WERI-Rb-1 (cell line): ENCODE measurements at regions not wholly inside any gene's neighbourhood (a gene's known extent, or its start where the extent isn't known, plus 50 kb on each side); places are given as distances from the start of the nearest gene placed in this dataset.
"Not testable (repeated sequence)": the region's sequence is repeated elsewhere in the genome, so short reads cannot be mapped to it uniquely, and the experiment has no call there.

Source experiments
- DNase-seq: peaks from one replicate; pipeline ENCODE4 v3.0.0-alpha.2; 2020
- H3K27ac ChIP-seq: fragments of 250-450 bp; sonication (Bioruptor Pico); 2 replicates; pipeline ENCODE4 v1.5.1; 2020; ENCODE audit warnings: mild to moderate bottlenecking, moderate library complexity
- H3K27me3 ChIP-seq: fragments of 250-450 bp; sonication (Bioruptor Pico); 2 replicates; pipeline ENCODE4 v1.5.1; 2021; ENCODE audit warnings: mild to moderate bottlenecking, low read depth, moderate library complexity; ENCODE audit not compliant: insufficient read depth, severe bottlenecking
- H3K36me3 ChIP-seq: fragments of 250-450 bp; sonication (Bioruptor Pico); 2 replicates; pipeline ENCODE4 v1.5.1; 2020; ENCODE audit warnings: mild to moderate bottlenecking, moderate library complexity
- H3K4me3 ChIP-seq: 2 replicates; pipeline ENCODE4 v1.5.1; 2011; ENCODE audit warnings: low read depth, mild to moderate bottlenecking, control low read depth, low read length
- H3K9me3 ChIP-seq: fragments of 250-450 bp; sonication (Bioruptor Pico); 2 replicates; pipeline ENCODE4 v1.5.1; 2021; ENCODE audit warnings: mild to moderate bottlenecking, moderate library complexity; ENCODE audit not compliant: severe bottlenecking
- TF ChIP-seq, protein P1 (sequence below): IDR thresholded peaks from 2 replicates; pipeline ENCODE4 v1.5.1; 2011; ENCODE audit warnings: low read depth, mild to moderate bottlenecking, control low read depth, inconsistent platforms, low read length

DNA sequence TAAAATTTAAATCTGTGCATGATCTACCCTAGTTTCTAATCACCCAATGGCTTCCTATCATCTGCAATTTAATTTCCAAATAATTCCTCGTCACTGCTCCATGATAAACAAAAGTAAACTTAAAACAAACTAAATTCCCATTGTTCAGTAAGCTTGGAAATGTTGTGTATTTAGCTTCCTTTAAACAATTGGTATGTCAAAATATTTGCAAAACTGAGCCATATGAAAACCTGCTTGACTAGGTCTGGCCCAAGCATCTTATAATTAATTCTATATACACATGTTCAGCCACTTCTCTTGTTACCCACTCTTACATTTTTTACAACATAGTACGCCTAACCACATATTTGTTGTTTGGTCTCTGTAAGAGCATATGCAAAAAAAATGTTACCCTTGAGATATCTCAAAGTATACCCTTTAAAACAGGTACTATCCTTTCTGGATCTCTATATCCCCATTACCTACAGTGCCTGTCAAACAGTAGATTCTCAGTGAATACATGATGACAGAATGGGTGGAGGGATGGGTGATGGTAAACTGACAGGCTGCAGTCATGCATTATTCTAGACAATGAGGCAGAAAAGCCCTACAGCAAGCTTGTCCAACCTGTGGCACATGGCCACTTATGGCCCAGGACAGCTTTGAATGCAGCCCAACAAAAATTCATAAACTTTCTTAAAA lies 1277.9 kb upstream of the TENM4 start:
- H3K27ac ChIP-seq, result no peak overlapping the region
- DNase-seq, result no peak
- no peak overlapping the region for H3K4me3 ChIP-seq
- no peaks in the 10 kb centered on the region for H3K27me3 ChIP-seq
- no peaks in the 10 kb centered on the region for H3K36me3 ChIP-seq
- TF ChIP-seq, protein P1, sequence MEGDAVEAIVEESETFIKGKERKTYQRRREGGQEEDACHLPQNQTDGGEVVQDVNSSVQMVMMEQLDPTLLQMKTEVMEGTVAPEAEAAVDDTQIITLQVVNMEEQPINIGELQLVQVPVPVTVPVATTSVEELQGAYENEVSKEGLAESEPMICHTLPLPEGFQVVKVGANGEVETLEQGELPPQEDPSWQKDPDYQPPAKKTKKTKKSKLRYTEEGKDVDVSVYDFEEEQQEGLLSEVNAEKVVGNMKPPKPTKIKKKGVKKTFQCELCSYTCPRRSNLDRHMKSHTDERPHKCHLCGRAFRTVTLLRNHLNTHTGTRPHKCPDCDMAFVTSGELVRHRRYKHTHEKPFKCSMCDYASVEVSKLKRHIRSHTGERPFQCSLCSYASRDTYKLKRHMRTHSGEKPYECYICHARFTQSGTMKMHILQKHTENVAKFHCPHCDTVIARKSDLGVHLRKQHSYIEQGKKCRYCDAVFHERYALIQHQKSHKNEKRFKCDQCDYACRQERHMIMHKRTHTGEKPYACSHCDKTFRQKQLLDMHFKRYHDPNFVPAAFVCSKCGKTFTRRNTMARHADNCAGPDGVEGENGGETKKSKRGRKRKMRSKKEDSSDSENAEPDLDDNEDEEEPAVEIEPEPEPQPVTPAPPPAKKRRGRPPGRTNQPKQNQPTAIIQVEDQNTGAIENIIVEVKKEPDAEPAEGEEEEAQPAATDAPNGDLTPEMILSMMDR, result no peak
- H3K9me3 ChIP-seq, result no peaks in the 10 kb centered on the region

- Histone ChIP-seq H3K9me3 (no peaks in the 10 kb centered on the region), H3K4me3 (no peak overlapping the region), H3K36me3 (no peaks in the 10 kb centered on the region), H3K27me3 (no peaks in the 10 kb centered on the region), H3K27ac (no peak overlapping the region)
- TF ChIP-seq, protein P1, result no peak
- DNase-seq, result no peak
Measured at GRCh38 chr11:80702264-80702663, 1261.4 kb upstream of the TENM4 start.

- no peaks in the 10 kb centered on the region for H3K9me3 ChIP-seq
- H3K27ac ChIP-seq, result no peak overlapping the region
- TF ChIP-seq, protein P1, result no peak
- no peaks in the 10 kb centered on the region for H3K36me3 ChIP-seq
- peaks cover 3% of the 10 kb centered on the region for H3K27me3 ChIP-seq
- DNase-seq, result no peak
- no peak overlapping the region for H3K4me3 ChIP-seq
Measured at GRCh38 chr11:80700386-80700785, 1259.6 kb upstream of the TENM4 start.

DNA sequence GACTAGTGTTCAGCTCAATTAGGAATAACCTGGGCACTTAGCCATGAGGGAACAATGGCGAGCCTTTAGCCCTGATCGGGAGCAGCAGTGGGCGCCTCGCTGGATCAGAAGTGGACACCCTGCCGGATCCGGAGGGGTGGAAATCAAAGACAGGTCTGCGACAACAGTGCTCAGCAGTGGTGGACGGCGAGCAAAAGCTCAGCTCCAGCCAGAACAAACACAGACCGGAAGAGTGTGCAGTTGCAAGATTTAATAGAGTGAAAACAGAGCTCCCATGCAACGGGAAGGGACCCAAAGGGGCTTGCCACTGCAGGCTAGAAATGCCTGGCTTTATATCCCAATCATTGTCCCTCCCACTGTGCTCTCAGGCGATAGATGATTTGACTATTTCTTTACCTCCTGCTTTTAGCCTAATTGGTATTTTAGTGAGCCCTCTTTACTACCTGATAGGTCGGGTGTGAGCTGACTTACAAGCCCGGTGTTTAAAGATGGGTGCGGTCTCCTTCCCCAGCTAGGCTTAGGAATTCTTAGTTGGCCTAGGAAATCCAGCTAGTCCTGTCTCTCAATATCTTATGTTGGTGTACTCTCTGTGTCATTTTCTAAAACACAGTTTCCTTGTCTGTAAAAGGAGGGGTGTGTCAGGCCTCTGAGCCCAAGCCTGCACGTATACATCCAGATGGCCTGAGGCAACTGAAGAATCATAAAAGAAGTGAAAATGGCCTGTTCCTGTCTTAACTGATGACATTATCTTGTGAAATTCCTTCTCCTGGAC lies 1258.8 kb upstream of the TENM4 start:
- not testable (repeated sequence) for H3K27me3 ChIP-seq, DNase-seq, H3K36me3 ChIP-seq, H3K9me3 ChIP-seq, H3K4me3 ChIP-seq, H3K27ac ChIP-seq

GRCh38 chr11:80698637-80699036 lies 1257.8 kb upstream of the TENM4 start:
- Histone ChIP-seq H3K27ac (no peak overlapping the region), H3K9me3 (no peaks in the 10 kb centered on the region), H3K36me3 (no peaks in the 10 kb centered on the region), H3K4me3 (no peak overlapping the region), H3K27me3 (peaks cover 3% of the 10 kb centered on the region)
- no peak for DNase-seq
- TF ChIP-seq, protein P1, result no peak

- no peak for DNase-seq
- Histone ChIP-seq H3K4me3 (no peak overlapping the region), H3K27ac (no peak overlapping the region)
Measured at GRCh38 chr11:80694385-80694784, 1253.6 kb upstream of the TENM4 start.

More at GRCh38 chr11:80694385-80694784, 1253.6 kb upstream of the TENM4 start:
- Histone ChIP-seq H3K9me3 (no peaks in the 10 kb centered on the region), H3K27me3 (peaks cover 3% of the 10 kb centered on the region), H3K36me3 (no peaks in the 10 kb centered on the region)
- TF ChIP-seq, protein P1, result no peak
